HG02884 (cell line): ENCODE measurements at regions not wholly inside any gene's neighbourhood (a gene's known extent, or its start where the extent isn't known, plus 50 kb on each side); places are given as distances from the start of the nearest gene placed in this dataset.

Experiments
- ATAC-seq: cut with Tn5 transposase; IDR thresholded peaks from one replicate; pipeline ENCODE4 v1.9.1; 2021; ENCODE audit warnings: mild to moderate bottlenecking, moderate library complexity; ENCODE audit not compliant: unreplicated experiment

DNA sequence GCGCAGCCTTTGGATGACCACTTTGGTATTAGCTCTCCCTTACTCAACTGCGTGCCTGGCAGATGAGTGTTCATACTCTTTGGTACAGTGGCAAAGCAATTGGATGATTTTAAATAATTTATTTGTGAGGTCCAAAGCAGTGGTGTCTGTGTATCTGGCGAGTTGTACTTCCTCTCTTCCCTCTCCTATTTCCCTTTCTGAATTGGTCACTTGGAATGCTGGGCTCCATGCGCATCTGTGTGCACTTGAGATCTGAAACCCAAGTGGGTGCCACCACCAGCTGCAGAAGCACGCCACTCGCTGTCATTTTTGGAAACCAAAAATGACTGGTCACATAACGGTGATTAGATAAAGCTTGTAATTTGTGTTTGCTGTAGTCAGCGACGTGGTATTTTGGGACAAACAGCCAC is 386.0 kb upstream of the KLF4 start:
- peak; percentile 44 for ATAC-seq

DNA sequence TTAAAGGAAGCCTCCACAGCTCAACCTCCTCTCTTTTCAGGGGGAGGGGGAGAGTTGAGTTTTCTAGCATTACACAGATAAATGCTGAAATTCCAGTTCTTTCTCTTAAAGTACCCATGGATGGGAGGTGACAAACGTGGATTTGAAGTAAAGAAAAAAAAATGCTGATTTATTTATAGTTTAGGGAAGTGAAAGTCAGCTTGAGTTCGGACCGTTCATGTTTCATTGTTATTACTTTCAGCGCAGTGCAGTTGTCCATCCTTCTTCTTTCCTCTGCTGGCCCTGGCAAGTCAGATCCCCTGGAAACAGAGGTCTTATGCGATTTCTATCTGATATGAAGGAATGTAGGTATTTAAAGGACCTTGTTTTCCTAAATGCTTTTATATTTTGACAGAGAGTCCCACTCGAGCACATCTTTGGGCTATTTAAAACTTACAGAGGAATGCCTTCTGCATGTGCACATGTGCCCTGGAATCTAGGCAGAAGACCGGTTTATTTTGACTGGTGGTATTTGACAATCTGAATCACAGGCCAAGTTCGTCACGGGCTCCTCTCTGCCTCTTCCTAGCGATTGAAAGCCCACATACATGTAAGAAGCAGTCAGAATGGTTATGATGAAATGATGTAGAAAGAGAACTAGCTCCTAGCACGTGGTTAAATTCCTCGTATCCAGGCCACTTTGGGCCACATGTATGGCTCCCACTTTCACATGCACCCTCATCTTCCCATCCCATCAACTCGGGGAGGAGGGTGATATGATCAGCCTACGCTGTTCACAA is 385.2 kb upstream of the KLF4 start:
- peak; percentile 79 for ATAC-seq

DNA sequence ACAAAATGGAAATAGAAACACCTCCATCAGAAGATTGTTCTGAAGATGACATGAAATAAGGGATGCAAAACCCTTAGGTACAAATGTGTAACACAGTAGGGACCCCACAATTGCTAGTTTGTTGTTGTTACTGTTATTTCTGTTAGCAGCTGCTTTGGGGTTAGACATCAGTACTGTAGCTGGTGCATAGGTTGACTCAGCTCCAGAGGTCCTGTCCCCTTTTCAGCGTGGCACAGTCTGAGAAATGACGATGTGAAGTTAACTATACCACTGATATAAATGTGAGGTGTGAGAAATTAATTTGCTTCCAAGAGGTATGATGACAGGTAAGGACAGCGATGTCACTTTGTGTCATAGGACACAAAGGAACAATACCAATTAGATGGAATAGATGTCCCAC is 384.6 kb upstream of the KLF4 start:
- ATAC-seq: peak; percentile 18

DNA sequence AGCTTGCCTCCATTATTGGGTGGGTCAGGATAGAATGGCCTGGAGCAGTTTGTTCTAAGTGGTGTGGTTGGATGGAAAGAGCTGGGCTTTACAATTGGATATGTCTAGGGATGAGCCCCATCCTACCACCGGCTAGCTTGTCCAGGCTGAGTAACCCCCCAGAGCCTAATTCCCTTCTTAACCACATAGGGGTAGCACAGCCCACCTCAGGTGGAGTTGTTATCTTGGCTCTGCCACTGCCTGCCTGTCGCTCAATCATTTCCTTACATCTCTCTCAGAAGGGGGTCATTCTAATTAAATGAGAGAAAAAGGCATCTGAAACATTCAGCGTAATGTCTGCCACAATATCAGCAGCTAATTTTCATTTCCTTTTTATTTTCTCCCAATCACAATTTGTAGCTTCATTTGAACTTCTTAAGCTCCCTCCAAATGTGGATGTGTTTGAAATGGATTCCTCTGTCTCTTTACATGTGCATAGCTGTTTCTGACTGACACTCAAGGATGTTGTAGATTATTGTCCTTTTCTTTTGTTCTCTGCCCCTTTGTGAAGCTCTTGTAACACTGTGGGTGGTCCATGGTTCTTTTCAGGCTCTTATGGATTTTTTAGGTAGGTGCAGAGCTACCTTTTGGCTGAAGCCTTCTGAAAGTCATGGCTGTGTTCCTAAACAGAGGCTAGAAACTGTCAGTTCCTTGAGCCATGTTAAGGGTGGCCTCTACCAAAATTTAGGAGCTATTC is 383.1 kb upstream of the KLF4 start:
- no peak for ATAC-seq

DNA sequence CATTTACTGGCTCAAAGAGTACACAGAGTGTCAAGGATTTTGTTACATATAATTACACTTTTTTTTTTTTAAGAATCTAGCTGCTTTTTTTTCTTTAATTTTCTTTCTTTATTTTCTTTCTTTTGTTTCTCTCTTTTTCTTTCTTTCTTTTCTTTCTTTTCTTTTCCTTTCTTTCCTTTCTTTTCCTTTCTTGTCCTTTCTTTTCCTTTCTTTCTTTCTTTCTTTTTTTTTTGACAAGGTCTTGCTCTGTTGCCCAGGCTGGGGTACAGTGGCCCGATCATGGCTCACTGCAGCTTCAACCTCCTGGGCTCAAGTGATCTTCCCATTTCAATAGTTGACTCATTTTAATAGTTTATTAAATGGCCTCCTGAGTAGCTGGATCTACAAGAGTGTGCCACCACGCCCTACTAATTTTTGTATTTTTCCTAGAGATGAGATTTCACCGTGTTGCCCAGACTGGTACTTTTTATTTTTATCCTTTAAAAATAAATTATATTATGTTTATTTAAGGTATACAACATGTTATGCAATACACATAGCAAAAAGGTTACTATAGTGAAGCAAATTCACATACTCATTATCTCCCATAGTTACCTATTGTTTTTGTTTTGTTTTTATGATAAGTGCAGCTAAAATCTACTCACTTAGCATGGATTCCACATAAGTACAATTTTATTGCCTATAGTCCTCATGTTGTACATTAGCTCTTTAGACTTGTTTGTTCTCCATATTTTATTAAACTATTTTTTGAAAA is 381.5 kb upstream of the KLF4 start:
- ATAC-seq: no peak

DNA sequence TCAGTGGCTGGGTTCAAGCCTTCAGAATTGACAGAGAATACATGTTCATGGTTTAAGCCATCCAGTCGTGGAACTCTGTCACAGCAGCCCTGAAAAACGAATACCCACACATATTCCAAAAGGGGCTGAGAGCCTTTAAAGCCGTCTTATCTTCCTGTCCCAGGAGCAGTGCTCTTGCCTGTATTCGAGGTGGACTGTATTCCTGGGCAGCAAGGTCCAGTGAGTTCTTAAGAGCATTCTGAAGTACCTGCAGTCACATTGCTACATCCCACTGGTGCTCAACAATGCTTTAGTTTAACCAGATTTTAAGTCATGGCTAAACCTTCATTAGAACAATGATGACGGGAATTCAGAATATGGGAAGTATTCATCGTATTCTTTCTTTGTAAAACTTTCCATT is 380.7 kb upstream of the KLF4 start:
- ATAC-seq: no peak

DNA sequence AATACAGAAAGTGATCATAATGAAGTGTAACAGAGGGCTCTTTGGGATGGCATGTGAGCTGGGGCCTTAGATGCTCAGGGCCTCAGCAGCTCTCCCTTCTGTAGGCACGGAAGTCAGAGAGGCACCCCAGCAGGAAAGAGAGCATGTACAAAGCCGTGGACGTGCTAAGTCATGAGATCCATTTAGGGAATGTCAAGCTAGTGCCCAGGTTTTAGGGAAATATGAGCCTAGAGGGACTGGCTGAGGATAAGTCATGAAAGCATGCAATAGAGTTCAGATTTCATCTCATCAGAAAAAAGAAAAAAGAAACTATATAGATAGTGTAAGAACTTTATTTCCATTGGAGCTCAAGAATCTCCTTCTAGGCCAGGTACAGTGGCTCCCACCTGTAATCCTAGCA is 379.5 kb upstream of the KLF4 start:
- ATAC-seq: no peak

DNA sequence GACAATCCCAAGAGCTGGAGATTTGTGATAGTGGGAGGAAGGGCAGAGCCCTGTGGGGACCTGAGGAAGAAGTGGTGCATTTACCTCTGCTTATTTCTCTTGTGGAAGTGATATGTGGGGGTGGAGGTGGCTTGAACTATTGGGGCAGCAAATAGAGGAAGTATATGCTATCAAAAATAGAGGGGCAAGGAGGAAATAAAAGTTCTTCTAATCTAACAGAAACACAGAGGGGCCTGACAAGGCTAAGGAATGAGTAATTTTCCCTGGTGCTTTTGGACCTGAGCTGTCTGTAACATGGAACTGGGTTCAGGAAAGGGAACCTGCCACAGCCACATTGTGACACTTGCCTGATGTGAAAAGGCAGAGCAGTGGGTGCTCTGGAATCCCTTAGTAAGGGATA is 378.6 kb upstream of the KLF4 start:
- no peak for ATAC-seq

DNA sequence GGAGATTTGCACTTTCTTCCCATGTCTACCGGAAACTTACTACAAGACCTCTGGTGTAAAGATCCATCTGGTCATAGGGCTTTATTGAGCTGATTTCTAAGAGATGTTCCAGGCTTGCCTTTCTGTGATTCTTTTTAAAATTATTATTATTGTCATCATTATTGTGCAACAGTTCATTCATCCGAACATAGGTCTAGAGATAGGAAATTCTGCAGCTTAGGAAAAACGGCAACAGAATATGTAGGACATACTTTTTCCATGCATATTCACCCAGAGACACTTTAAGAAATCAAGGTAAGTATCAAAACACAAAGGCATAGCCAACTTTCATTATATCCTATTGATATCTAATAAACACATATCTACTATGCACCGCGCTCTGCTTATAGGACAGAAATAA is 378.2 kb upstream of the KLF4 start:
- ATAC-seq: no peak

DNA sequence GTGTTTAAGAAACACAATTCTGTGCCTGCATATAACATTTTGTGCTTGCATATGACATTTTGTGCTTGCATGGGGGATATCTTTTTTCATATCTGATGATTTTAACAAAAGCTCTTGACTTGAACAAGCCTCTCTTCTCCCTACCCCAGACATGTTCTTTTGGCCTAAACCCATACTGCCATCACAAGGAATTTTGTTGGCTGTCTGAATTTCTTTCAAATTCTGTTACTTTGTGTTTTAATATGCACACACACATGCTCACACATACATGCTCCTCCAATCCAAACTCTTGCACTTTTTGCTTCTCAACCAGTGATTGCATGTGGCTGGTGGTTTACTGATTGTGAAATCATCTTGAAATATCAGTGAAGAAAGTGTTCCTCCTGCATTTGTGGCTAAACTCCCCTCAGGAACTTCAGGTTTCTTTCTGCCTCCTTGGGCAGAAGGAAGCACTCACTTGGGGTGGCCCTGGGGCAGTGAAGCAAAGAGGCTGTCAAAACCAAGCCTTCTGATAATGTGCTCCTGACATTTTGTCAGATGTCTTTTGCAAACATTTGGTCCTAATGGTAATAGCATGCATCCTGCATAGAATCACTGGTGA is 377.2 kb upstream of the KLF4 start:
- no peak for ATAC-seq

DNA sequence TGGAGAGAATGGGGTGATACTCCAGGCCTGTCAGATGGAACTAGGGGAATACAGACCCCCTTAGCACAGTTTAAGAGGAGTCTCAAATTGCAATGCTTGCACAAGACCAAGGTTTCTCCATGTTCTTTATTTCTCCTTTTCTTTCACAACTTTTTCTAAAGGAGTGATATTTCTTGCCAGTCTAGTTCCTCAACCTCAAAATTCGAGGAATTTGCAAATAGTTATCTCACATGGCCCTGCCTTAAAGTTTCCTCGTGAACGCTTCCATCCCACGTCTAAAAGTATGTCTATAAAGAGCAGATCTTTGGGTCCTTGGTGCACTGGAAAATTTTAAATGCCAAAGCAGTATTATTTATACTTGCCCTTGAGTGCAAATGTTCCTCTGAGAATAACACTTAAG is 373.8 kb upstream of the KLF4 start:
- no peak for ATAC-seq

DNA sequence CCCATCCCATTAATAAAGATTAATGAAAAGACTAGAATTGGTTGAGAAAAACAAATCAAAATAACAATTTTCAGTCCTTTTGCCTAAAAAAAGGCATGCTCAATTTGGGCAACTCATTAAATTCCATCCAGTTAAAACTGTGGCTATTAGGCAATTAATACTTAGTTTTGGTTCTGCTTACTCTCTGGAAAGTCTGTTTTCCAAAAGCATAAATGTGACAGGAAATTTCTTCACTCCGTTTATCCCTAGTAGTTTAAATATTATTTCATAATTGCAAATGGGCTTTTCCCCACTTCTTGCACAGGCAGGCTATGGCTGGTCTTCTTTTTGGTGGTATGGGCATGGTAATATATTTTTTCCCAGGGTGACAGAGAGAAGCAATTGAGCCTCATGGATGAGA is 373.3 kb upstream of the KLF4 start:
- no peak for ATAC-seq

DNA sequence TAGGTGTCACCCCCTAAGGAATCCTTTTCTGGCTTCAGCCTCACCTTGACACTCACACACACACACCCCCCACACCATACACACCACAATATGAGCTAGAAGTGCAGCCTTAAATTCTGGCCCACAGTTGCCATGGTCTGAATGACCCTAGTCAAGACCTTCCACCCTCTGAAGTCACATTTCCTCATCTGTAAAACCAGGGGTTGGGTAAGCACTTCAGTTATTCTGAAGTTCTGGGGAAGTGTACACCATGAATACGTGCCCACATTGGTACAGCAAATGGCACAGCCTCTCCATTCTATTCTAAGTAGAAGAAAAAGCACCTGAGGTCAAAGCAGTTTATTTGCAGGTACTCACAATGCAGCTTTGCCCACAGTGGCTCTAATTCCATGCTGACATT is 372.8 kb upstream of the KLF4 start:
- ATAC-seq: no peak

DNA sequence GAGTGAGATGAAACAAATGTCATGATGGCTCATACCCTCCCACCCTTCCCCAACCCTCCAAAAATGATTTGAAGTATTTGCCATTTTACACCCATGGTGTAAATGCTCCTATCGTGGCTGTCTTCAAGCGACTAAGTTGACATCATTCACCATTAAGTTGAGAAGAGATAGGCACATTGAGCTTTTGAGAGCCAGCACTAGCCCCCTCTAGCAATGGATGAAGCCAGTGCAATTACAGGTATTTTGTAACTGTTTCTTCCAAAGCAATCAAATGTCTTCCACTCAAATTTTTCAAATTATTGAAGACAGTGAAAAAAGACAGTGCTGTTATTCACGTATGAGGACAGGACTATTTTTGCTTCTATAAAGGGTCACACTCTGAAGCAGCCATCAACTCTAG is 371.5 kb upstream of the KLF4 start:
- no peak for ATAC-seq

DNA sequence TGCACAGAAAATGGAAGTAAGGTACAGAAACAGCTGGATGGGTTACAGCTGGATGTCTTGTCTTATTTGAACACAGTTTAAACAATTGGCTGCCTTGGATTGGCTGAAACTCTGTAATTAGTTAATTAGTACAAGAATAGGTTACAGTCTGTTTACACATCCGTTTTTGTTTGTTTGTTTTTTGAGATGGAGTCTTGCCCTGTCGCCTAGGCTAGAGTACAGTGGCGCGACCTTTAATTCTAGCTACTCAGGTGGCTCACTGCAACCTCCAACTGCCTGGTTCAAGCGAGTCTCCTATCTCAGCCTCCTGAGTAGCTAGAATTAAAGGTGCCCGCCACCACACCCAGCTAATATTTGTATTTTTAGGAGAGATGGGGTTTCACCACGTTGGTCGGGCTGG is 368.7 kb upstream of the KLF4 start:
- ATAC-seq: no peak

DNA sequence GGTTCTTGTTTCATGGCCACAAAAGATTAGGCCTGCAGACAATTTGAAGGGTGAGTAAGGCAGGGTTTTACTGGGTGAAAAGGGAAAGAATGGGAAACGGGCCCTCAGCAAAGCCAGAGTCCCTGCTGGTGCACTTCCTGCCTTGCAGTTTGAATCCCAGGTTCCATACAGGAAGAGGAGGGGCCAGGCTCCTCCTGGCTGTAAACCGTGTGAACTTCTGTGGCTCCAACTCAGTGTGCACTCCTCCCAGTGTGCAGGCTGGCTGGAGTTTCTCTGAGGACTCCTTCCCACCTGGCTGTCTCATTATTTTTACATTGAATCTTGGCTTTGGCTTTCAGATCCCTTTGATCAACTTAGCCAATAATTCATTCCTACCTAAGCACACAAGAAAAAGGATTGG is 367.1 kb upstream of the KLF4 start:
- ATAC-seq: no peak

DNA sequence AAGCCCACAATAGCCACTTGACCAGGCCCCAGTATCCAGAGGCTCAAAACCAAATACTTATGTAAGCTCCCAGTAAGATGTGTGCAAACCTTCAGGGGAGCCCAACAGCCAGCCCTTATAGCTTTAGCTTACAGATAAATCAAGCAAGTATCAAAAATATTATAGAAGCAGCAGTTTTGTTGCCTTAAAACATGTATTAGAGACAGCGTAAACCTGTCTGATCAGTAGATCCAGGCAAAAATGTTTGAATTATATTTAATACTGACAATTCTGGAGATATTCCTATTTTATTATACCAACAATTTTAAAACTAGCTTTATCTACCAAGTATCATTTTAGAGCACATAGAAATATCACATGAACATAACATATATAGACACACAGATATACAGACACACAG is 365.6 kb upstream of the KLF4 start:
- ATAC-seq: no peak

DNA sequence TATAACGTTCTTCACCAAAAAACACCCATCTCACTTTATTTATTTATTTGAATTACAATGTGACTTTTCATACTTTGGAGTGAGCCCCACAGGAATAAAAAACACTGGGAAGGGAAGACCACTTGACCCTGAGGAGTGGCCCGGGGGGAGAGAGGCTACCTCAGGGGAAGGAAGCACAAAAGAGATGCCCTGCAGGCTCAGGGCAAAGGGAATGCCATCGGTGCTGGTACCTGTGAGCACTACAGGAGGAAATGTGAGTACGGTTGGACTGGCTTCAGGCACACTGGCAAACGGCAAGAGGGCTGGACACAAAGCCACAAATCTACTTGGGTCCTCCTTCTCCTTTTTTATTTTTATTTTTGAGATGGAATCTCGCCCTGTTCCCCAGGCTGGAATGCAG is 363.9 kb upstream of the KLF4 start:
- ATAC-seq: no peak

DNA sequence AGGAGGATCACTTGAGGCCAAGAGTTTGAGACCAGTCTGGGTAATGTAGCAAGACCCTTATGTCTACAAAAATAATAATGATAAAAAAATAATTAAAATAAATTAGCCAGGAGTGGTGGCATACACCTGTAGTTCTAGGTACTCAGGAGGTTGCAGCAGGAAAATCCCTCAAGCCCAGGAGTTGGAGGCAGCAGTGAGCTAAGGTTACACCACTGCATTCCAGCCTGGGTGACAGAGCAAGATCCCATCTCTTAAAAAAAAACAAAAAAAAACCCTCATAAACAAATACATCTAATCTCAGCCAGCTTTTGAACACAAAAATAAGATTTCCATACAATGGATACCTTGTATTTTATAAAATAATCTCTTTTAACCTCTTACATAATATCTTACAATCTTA is 363.3 kb upstream of the KLF4 start:
- ATAC-seq: no peak

DNA sequence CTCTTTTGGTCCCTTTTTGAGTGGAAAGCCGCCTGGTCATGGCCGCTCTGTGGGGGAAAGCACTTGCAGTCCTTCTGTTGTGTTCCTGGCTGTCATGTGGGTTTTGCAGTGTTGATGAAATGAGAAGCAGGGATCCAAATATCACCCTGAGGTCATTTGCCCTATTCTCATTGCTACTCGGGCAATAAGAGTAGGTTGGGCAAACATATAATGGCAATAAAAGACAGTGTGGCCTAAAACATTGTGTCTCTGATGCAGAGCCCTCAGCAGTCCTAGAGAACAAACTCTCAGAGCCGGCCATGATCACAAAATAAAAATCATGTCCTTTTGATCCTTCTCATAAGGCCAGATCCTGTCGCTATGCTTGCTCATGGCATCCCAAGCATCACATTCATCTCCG is 361.1 kb upstream of the KLF4 start:
- ATAC-seq: no peak
